Peyer's patch (tissue), 4 donors: ENCODE measurements at regions not wholly inside any gene's neighbourhood (a gene's known extent, or its start where the extent isn't known, plus 50 kb on each side); places are given as distances from the start of the nearest gene placed in this dataset.
"Not testable (repeated sequence)": the region's sequence is repeated elsewhere in the genome, so short reads cannot be mapped to it uniquely, and the experiment has no call there.

Source experiments
- CTCF ChIP-seq, 6 experiments: fragments of 450-650 bp in 4 of 6; fragments of 200-600 bp in 2 of 6; sonication (generic) in 1 of 6; IDR thresholded peaks; one replicate each; pipeline ENCODE4 v1.5.1; 2017 to 2019; ENCODE audit warnings: antibody characterized with exemption in 6 of 6, mild to moderate bottlenecking in 3 of 6, moderate library complexity in 1 of 6
- POLR2A ChIP-seq, 2 donors: fragments of 450-650 bp; IDR thresholded peaks; one replicate each; pipeline ENCODE4 v1.5.1; 2017; ENCODE audit warnings: antibody characterized with exemption in 2 of 2, mild to moderate bottlenecking in 2 of 2, moderate library complexity in 2 of 2

GRCh38 chr4:74509363-74509762 is 64.4 kb downstream of the AREG start:
- TF ChIP-seq POLR2A, CTCF (IDR thresholded peaks at IDR 0.05): not testable (repeated sequence)
